H1 (cell line): ENCODE measurements at regions not wholly inside any gene's neighbourhood (a gene's known extent, or its start where the extent isn't known, plus 50 kb on each side); places are given as distances from the start of the nearest gene placed in this dataset.

ENCODE experiments used
- CHD1 ChIP-seq: IDR thresholded peaks from 2 replicates; pipeline ENCODE4 v1.6.1; 2012; ENCODE audit warnings: low read depth, low read length, improper control_type of control experiment
- SP1 ChIP-seq: IDR thresholded peaks from 2 replicates; pipeline ENCODE4 v1.6.1; 2011; ENCODE audit warnings: low read depth, low read length
- TAF1 ChIP-seq: IDR thresholded peaks from 2 replicates; pipeline ENCODE4 v1.6.1; 2011; ENCODE audit warnings: mild to moderate bottlenecking, low read depth, low read length
- TCF12 ChIP-seq: IDR thresholded peaks from 2 replicates; pipeline ENCODE4 v1.6.1; 2011; ENCODE audit warnings: low read depth, mild to moderate bottlenecking, low read length
- TEAD4 ChIP-seq: IDR thresholded peaks from 2 replicates; pipeline ENCODE4 v1.6.1; 2012; ENCODE audit warnings: low read depth, low read length, inconsistent platforms, mixed read lengths
- TF ChIP-seq, protein P1 (sequence below), 3 experiments: IDR thresholded peaks; 1 replicate in 2 of 3; 2 replicates in 1 of 3; pipeline versions ENCODE4 v1.5.1 to v1.6.1; 2011; ENCODE audit warnings: low read length in 3 of 3, mild to moderate bottlenecking in 3 of 3, inconsistent platforms in 2 of 3, low read depth in 1 of 3, moderate library complexity in 1 of 3; ENCODE audit not compliant: insufficient read depth in 1 of 3; ENCODE audit errors: control extremely low read depth in 1 of 3
- TF ChIP-seq, protein P2 (sequence below): IDR thresholded peaks from 2 replicates; pipeline ENCODE4 v1.6.1; 2012; ENCODE audit warnings: inconsistent platforms

DNA sequence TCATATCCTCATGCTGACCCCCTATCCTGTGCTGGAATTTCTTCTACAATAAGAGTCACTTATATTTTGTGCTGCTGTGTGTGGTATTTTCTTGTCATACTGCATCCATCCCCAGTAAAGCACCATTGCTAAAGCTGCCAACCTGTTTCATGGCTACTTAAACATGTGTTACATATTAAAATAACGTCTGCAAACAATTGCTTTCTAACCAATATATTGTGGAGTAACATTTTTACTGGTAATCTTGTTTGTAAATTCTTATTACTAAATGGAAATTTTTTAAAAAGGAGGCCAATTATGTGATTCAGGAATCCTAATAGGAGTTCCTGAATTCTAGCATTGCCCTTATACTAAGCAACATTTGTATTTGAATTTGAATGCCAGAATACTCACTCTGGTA lies 160.3 kb upstream of the VEGFC start:
- TF ChIP-seq TEAD4 (no peak), TCF12 (no peak), TAF1 (no peak), CHD1 (no peak), SP1 (no peak)
- TF ChIP-seq, protein P1, sequence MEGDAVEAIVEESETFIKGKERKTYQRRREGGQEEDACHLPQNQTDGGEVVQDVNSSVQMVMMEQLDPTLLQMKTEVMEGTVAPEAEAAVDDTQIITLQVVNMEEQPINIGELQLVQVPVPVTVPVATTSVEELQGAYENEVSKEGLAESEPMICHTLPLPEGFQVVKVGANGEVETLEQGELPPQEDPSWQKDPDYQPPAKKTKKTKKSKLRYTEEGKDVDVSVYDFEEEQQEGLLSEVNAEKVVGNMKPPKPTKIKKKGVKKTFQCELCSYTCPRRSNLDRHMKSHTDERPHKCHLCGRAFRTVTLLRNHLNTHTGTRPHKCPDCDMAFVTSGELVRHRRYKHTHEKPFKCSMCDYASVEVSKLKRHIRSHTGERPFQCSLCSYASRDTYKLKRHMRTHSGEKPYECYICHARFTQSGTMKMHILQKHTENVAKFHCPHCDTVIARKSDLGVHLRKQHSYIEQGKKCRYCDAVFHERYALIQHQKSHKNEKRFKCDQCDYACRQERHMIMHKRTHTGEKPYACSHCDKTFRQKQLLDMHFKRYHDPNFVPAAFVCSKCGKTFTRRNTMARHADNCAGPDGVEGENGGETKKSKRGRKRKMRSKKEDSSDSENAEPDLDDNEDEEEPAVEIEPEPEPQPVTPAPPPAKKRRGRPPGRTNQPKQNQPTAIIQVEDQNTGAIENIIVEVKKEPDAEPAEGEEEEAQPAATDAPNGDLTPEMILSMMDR (IDR thresholded peaks at IDR 0.05; ENCODE audit: control extremely low read depth in 1 of 3, insufficient read depth in 1 of 3, low read depth in 1 of 3, low read length in 3 of 3): no peak
- TF ChIP-seq, protein P2, sequence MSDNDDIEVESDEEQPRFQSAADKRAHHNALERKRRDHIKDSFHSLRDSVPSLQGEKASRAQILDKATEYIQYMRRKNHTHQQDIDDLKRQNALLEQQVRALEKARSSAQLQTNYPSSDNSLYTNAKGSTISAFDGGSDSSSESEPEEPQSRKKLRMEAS: no peak
